H9 (cell line): ENCODE measurements at regions not wholly inside any gene's neighbourhood (a gene's known extent, or its start where the extent isn't known, plus 50 kb on each side); places are given as distances from the start of the nearest gene placed in this dataset.

Experiments used
- DNase-seq: peaks from one replicate; pipeline ENCODE4 v3.0.0-alpha.2; 2017
- H2AFZ ChIP-seq: one replicate; pipeline ENCODE4 v1.6.1; 2013; ENCODE audit warnings: mild to moderate bottlenecking, low read length, control low read depth, moderate library complexity
- H2AK5ac ChIP-seq: 2 replicates; pipeline ENCODE4 v1.6.1; 2013; ENCODE audit warnings: low read length, control low read depth, mixed read lengths; ENCODE audit not compliant: insufficient read length
- H2BK120ac ChIP-seq: one replicate; pipeline ENCODE4 v1.6.1; 2013; ENCODE audit warnings: low read depth, mild to moderate bottlenecking, low read length, control low read depth, inconsistent platforms; ENCODE audit not compliant: poor library complexity, severe bottlenecking
- H2BK12ac ChIP-seq: 2 replicates; pipeline ENCODE4 v1.6.1; 2013; ENCODE audit warnings: low read length, control low read depth, mixed read lengths, low read depth; ENCODE audit not compliant: insufficient read length
- H2BK15ac ChIP-seq: 2 replicates; pipeline ENCODE4 v1.6.1; 2013; ENCODE audit warnings: low read depth, low read length, control low read depth
- H2BK20ac ChIP-seq: one replicate; pipeline ENCODE4 v1.6.1; 2013; ENCODE audit warnings: low read depth, mild to moderate bottlenecking, low read length, control low read depth, inconsistent platforms; ENCODE audit not compliant: poor library complexity, severe bottlenecking
- H2BK5ac ChIP-seq: 2 replicates; pipeline ENCODE4 v1.6.1; 2013; ENCODE audit warnings: low read length, control low read depth, mixed read lengths; ENCODE audit not compliant: insufficient read length
- H3K14ac ChIP-seq: 2 replicates; pipeline ENCODE4 v1.6.1; 2013; ENCODE audit warnings: low read length, control low read depth; ENCODE audit not compliant: insufficient read depth
- H3K18ac ChIP-seq: 2 replicates; pipeline ENCODE4 v1.6.1; 2013; ENCODE audit warnings: low read depth, mild to moderate bottlenecking, mixed read lengths, low read length, control low read depth; ENCODE audit not compliant: insufficient read length
- H3K23ac ChIP-seq: 2 replicates; pipeline ENCODE4 v1.6.1; 2013; ENCODE audit warnings: low read length, control low read depth, mixed read lengths, low read depth; ENCODE audit not compliant: insufficient read length
- H3K23me2 ChIP-seq: 2 replicates; pipeline ENCODE4 v1.6.1; 2013; ENCODE audit warnings: low read depth, mild to moderate bottlenecking, mixed read lengths, low read length, control low read depth; ENCODE audit not compliant: insufficient read length, poor library complexity, severe bottlenecking
- H3K27ac ChIP-seq: 2 replicates; pipeline ENCODE4 v1.5.1; 2013; ENCODE audit warnings: low read length, control low read depth, mixed read lengths, low read depth; ENCODE audit not compliant: insufficient read length
- H3K27me3 ChIP-seq: 2 replicates; pipeline ENCODE4 v1.6.1; 2013; ENCODE audit warnings: low read length, control low read depth, inconsistent platforms; ENCODE audit not compliant: insufficient read depth
- H3K4ac ChIP-seq: 2 replicates; pipeline ENCODE4 v1.6.1; 2013; ENCODE audit warnings: low read depth, mild to moderate bottlenecking, control low read depth, inconsistent platforms, low read length, moderate library complexity
- H3K4me1 ChIP-seq: 2 replicates; pipeline ENCODE4 v1.6.1; 2013; ENCODE audit warnings: low read length, control low read depth, inconsistent platforms; ENCODE audit not compliant: insufficient read depth
- H3K4me2 ChIP-seq: 2 replicates; pipeline ENCODE4 v1.6.1; 2013; ENCODE audit warnings: low read length, control low read depth, mixed read lengths; ENCODE audit not compliant: insufficient read length, insufficient read depth
- H3K56ac ChIP-seq: 2 replicates; pipeline ENCODE4 v1.6.1; 2013; ENCODE audit warnings: low read depth, mild to moderate bottlenecking, mixed read lengths, low read length, control low read depth; ENCODE audit not compliant: insufficient read length
- H3K79me1 ChIP-seq: 2 replicates; pipeline ENCODE4 v1.6.1; 2013; ENCODE audit warnings: low read depth, mild to moderate bottlenecking, moderate library complexity, low read length, control low read depth, inconsistent platforms; ENCODE audit not compliant: insufficient read depth, poor library complexity, severe bottlenecking
- H3K79me2 ChIP-seq: 2 replicates; pipeline ENCODE4 v1.6.1; 2013; ENCODE audit warnings: low read length, control low read depth, inconsistent platforms; ENCODE audit not compliant: insufficient read depth
- H3K9ac ChIP-seq: 2 replicates; pipeline ENCODE4 v1.6.1; 2013; ENCODE audit warnings: low read length, control low read depth, mixed read lengths; ENCODE audit not compliant: insufficient read length; ENCODE audit errors: extremely low read depth
- H3K9me3 ChIP-seq: one replicate; pipeline ENCODE4 v1.6.1; 2013; ENCODE audit warnings: low read depth, low read length, inconsistent platforms; ENCODE audit not compliant: control insufficient read depth
- H3T11ph ChIP-seq: one replicate; pipeline ENCODE4 v1.6.1; 2013; ENCODE audit warnings: mild to moderate bottlenecking, low read length, control low read depth, inconsistent platforms
- H4K20me1 ChIP-seq: one replicate; pipeline ENCODE4 v1.6.1; 2013; ENCODE audit not compliant: control insufficient read depth, insufficient read length, insufficient read depth
- H4K5ac ChIP-seq: 2 replicates; pipeline ENCODE4 v1.6.1; 2013; ENCODE audit warnings: low read depth, mild to moderate bottlenecking, mixed read lengths, low read length, control low read depth; ENCODE audit not compliant: insufficient read length
- H4K8ac ChIP-seq: replicated peaks from 2 replicates; pipeline ENCODE4 v1.6.1; 2013; ENCODE audit warnings: low read length, control low read depth, mixed read lengths, low read depth; ENCODE audit not compliant: insufficient read length
- H4K91ac ChIP-seq: 2 replicates; pipeline ENCODE4 v1.6.1; 2013; ENCODE audit warnings: low read depth, mild to moderate bottlenecking, moderate library complexity, mixed read lengths, low read length, control low read depth; ENCODE audit not compliant: insufficient read length
- H3K27ac Mint-ChIP-seq, 3 experiments: 2 replicates in 2 of 3; 3 replicates in 1 of 3; pipeline ENCODE4 v1.8.0; 2020 to 2021; ENCODE audit warnings: mixed read lengths in 3 of 3, mild to moderate bottlenecking in 1 of 3, moderate library complexity in 1 of 3
- H3K27me3 Mint-ChIP-seq: 2 replicates; pipeline ENCODE4 v1.8.0; 2021; ENCODE audit warnings: low read depth, mild to moderate bottlenecking, moderate library complexity, mixed read lengths
- H3K36me3 Mint-ChIP-seq, 3 experiments: 2 replicates in 2 of 3; 3 replicates in 1 of 3; pipeline ENCODE4 v1.8.0; 2020 to 2021; ENCODE audit warnings: low read depth in 3 of 3, mixed read lengths in 3 of 3; ENCODE audit not compliant: insufficient read depth in 1 of 3
- H3K4me1 Mint-ChIP-seq, 2 experiments: 2 replicates each; pipeline ENCODE4 v1.8.0; 2020; ENCODE audit warnings: mixed read lengths in 2 of 2
- H3K4me3 Mint-ChIP-seq, 2 experiments: 2 replicates in 1 of 2; 3 replicates in 1 of 2; pipeline ENCODE4 v1.8.0; 2020 to 2021; ENCODE audit warnings: mild to moderate bottlenecking in 2 of 2, mixed read lengths in 2 of 2, moderate library complexity in 1 of 2
- H3K9me3 Mint-ChIP-seq, 2 experiments: 2 replicates in 1 of 2; 3 replicates in 1 of 2; pipeline ENCODE4 v1.8.0; 2020; ENCODE audit warnings: mild to moderate bottlenecking in 2 of 2, mixed read lengths in 2 of 2, moderate library complexity in 1 of 2
- CTCF ChIP-seq: fragments of 200-600 bp; sonication (generic); conservative IDR thresholded peaks from 3 replicates; pipeline ENCODE4 v1.8.0; 2021; ENCODE audit warnings: antibody characterized with exemption, mild to moderate bottlenecking
- WGBS: extraction: QIAGEN DNeasy Blood & Tissue Kit; methylation state at CpG from one replicate; pipeline ENCODE4 v1.1.7; 2013; ENCODE audit warnings: missing lambda C conversion rate, low lambda C conversion rate, mixed read lengths; ENCODE audit not compliant: insufficient read length; ENCODE audit errors: extremely low coverage; 5-methylcytosine and 5-hydroxymethylcytosine counted together

DNA sequence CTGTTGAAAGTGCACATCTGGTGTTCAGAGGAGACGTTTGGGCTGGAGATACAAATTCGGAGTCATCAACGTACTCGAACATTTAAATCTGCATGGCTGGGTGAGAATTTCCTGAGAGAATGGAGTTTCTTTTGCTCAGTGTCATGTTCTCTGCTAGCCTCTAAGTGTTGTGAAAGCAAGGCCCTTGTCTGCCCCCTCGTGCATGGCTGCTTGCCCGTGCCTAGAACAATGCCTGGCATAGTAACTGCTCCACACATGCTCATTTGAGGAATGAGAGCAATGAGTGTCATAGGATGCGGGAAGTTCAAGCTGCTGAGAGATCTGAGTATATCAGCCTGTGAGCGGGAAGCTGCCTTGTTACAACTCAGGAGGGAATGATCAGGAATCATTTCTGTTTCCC lies 171.1 kb upstream of the CSF3R start:
- Histone ChIP-seq H3K9ac (no peak overlapping the region), H2BK120ac (no peak overlapping the region), H2BK15ac (no peak overlapping the region), H3T11ph (no peak overlapping the region), H4K20me1 (no peaks in the 10 kb centered on the region), H2BK20ac (no peak overlapping the region), H4K8ac (no peak overlapping the region), H3K4me2 (no peak overlapping the region), H3K23me2 (no peaks in the 10 kb centered on the region), H4K91ac (no peak overlapping the region), H3K56ac (no peak overlapping the region), H2BK5ac (no peak overlapping the region), H3K27ac (no peak overlapping the region), H3K23ac (no peak overlapping the region), H2BK12ac (no peak overlapping the region), H3K79me2 (no peaks in the 10 kb centered on the region), H2AK5ac (no peak overlapping the region), H4K5ac (no peak overlapping the region), H3K4me1 (no peaks in the 10 kb centered on the region), H3K18ac (no peak overlapping the region), H2AFZ (no peak overlapping the region), H3K14ac (no peak overlapping the region; the same call in 1 of the 2 replicates), H3K79me1 (no peaks in the 10 kb centered on the region), H3K9me3 (no peaks in the 10 kb centered on the region), H3K4ac (no peak overlapping the region), H3K27me3 (no peaks in the 10 kb centered on the region)
- Mint-ChIP-seq H3K27me3 (peaks cover 22% of the 10 kb centered on the region), H3K36me3 (no peaks in the 10 kb centered on the region), H3K27ac (no peak overlapping the region), H3K4me3 (no peak overlapping the region), H3K4me1 (peaks cover 2 to 7% of the 10 kb centered on the region in 2 experiments; a peak in 2 of 4 replicates), H3K9me3 (no peaks in the 10 kb centered on the region)
- no peak for TF ChIP-seq CTCF
- no CpG with 5 or more reads among the region's 8 CpGs for WGBS
- no peak for DNase-seq
